PC-9 (cell line): ENCODE measurements at regions not wholly inside any gene's neighbourhood (a gene's known extent, or its start where the extent isn't known, plus 50 kb on each side); places are given as distances from the start of the nearest gene placed in this dataset.

Source experiments
- BruUV-seq: library from RNA; stranded (reverse); fragments of 400-500 nt; replicated peaks from 2 replicates; lab custom pipeline; 2021; lab: Mats Ljungman, UMichigan
- CTCF ChIA-PET: fragments of 300-600 bp; sonication (Branson Sonifier 250); formaldehyde crosslinking; loops from one replicate; lab custom pipeline; 2022; ENCODE audit warnings: antibody characterized with exemption; lab: Charles Lee
- POLR2A ChIA-PET: fragments of 300-600 bp; sonication (Branson Sonifier 250); formaldehyde crosslinking; loops from one replicate; lab custom pipeline; 2022; ENCODE audit warnings: antibody characterized with exemption; ENCODE audit not compliant: unreplicated experiment; lab: Charles Lee
- DNase-seq, 2 experiments: peaks; one replicate each; pipeline versions ENCODE4 v3.0.0 to v3.0.0-alpha.2; 2015 to 2022; ENCODE audit warnings: mixed read lengths in 1 of 2
- H2AFZ ChIP-seq: fragments of 200-600 bp; sonication (generic); 2 replicates; pipeline ENCODE4 v1.8.1; 2017; ENCODE audit warnings: antibody characterized with exemption
- H3F3A ChIP-seq: fragments of 200-600 bp; sonication (generic); 2 replicates; pipeline ENCODE4 v1.8.1; 2017; ENCODE audit warnings: antibody characterized with exemption, mild to moderate bottlenecking, low read depth; ENCODE audit not compliant: insufficient read depth
- H3K27ac ChIP-seq: fragments of 200-600 bp; sonication (generic); 2 replicates; pipeline ENCODE4 v1.6.1; 2016; ENCODE audit warnings: mixed run types
- H3K27me3 ChIP-seq: fragments of 200-600 bp; sonication (generic); 2 replicates; pipeline ENCODE4 v1.6.1; 2016; ENCODE audit warnings: low read depth, mixed run types; ENCODE audit not compliant: insufficient read depth
- H3K36me3 ChIP-seq: fragments of 200-600 bp; sonication (generic); 2 replicates; pipeline ENCODE4 v1.6.1; 2016; ENCODE audit warnings: low read depth, mixed run types
- H3K4me1 ChIP-seq: fragments of 200-600 bp; sonication (generic); replicated peaks from 2 replicates; pipeline ENCODE4 v1.6.1; 2016; ENCODE audit warnings: mixed run types; ENCODE audit not compliant: insufficient read depth
- H3K4me2 ChIP-seq: fragments of 200-600 bp; sonication (generic); 2 replicates; pipeline ENCODE4 v1.6.1; 2017; ENCODE audit warnings: mixed run types
- H3K4me3 ChIP-seq: fragments of 200-600 bp; sonication (generic); 2 replicates; pipeline ENCODE4 v1.6.1; 2016; ENCODE audit warnings: mixed run types
- H3K79me2 ChIP-seq: fragments of 200-600 bp; sonication (generic); 2 replicates; pipeline ENCODE4 v1.6.1; 2017; ENCODE audit warnings: low read depth, mixed run types
- H3K9me2 ChIP-seq: fragments of 200-600 bp; sonication (generic); 2 replicates; pipeline ENCODE4 v1.8.1; 2017; ENCODE audit warnings: mild to moderate bottlenecking; ENCODE audit not compliant: insufficient read depth
- H3K9me3 ChIP-seq: fragments of 200-600 bp; sonication (generic); 2 replicates; pipeline ENCODE4 v1.8.1; 2016; ENCODE audit warnings: low read depth; ENCODE audit not compliant: insufficient read depth
- H4K20me1 ChIP-seq: fragments of 200-600 bp; sonication (generic); 2 replicates; pipeline ENCODE4 v1.8.1; 2017; ENCODE audit not compliant: insufficient read depth
- CTCF ChIP-seq: fragments of 200-600 bp; sonication (generic); conservative IDR thresholded peaks from 2 replicates; pipeline ENCODE4 v1.6.1; 2017; ENCODE audit warnings: mixed run types, antibody characterized with exemption, mild to moderate bottlenecking, moderate library complexity
- EZH2 ChIP-seq: fragments of 200-600 bp; sonication (generic); IDR thresholded peaks from 2 replicates; pipeline ENCODE4 v1.8.0; 2017; ENCODE audit warnings: antibody characterized with exemption, low read depth
- intact Hi-C: fragments of 100-400 bp; cut with micrococcal nuclease; formaldehyde crosslinking; loops from one replicate; pipeline ENCODE4 v1.10.0; 2022; ENCODE audit not compliant: unreplicated experiment

- CTCF ChIA-PET, result no interaction called here
- no peak for DNase-seq
- no peaks in the 10 kb centered on the region for H3K9me2 ChIP-seq
- no peaks in the 10 kb centered on the region for H3K36me3 ChIP-seq
- no peaks in the 10 kb centered on the region for H3K27me3 ChIP-seq
- TF ChIP-seq EZH2 (no peak), CTCF (no peak)
- H3K27ac ChIP-seq, result no peak overlapping the region
- no peak overlapping the region for H3K4me2 ChIP-seq
- no peaks in the 10 kb centered on the region for H4K20me1 ChIP-seq
- no peaks in the 10 kb centered on the region for H3F3A ChIP-seq
- no peak overlapping the region for H3K4me3 ChIP-seq
- intact Hi-C loops, result no loop called here
- POLR2A ChIA-PET, result no interaction called here
- BruUV-seq, result no TSS peak
- no peaks in the 10 kb centered on the region for H3K9me3 ChIP-seq
- no peak overlapping the region for H2AFZ ChIP-seq
- no peaks in the 10 kb centered on the region for H3K4me1 ChIP-seq
- H3K79me2 ChIP-seq, result no peaks in the 10 kb centered on the region
Measured at GRCh38 chr4:188717661-188718060, 578.4 kb downstream of the TRIML1 start.

GRCh38 chr4:188719794-188720193 lies 580.6 kb downstream of the TRIML1 start:
- no TSS peak for BruUV-seq
- ChIA-PET POLR2A (no interaction called here), CTCF (no interaction called here)
- H4K20me1 ChIP-seq, result no peaks in the 10 kb centered on the region
- H3K4me2 ChIP-seq, result no peak overlapping the region
- no peaks in the 10 kb centered on the region for H3K9me2 ChIP-seq
- no peaks in the 10 kb centered on the region for H3K36me3 ChIP-seq
- H3K9me3 ChIP-seq, result no peaks in the 10 kb centered on the region
- no peak overlapping the region for H3K4me3 ChIP-seq
- no peak for DNase-seq
- intact Hi-C loops, result no loop called here
- no peaks in the 10 kb centered on the region for H3K27me3 ChIP-seq
- H3K79me2 ChIP-seq, result no peaks in the 10 kb centered on the region
- no peaks in the 10 kb centered on the region for H3K4me1 ChIP-seq
- no peaks in the 10 kb centered on the region for H3F3A ChIP-seq
- peak; percentile 28; the same call in 1 of the 2 replicates for TF ChIP-seq CTCF
- no peak for TF ChIP-seq EZH2
- no peak overlapping the region for H2AFZ ChIP-seq
- no peak overlapping the region for H3K27ac ChIP-seq

- no peak for DNase-seq
- ChIA-PET CTCF (no interaction called here), POLR2A (no interaction called here)
Measured at GRCh38 chr4:188722911-188723310, 583.7 kb downstream of the TRIML1 start.

More at GRCh38 chr4:188722911-188723310, 583.7 kb downstream of the TRIML1 start:
- Histone ChIP-seq H3K27ac (no peak overlapping the region), H3K27me3 (no peaks in the 10 kb centered on the region), H3K9me2 (no peaks in the 10 kb centered on the region), H3K36me3 (no peaks in the 10 kb centered on the region), H4K20me1 (no peaks in the 10 kb centered on the region), H3K79me2 (no peaks in the 10 kb centered on the region), H3K9me3 (no peaks in the 10 kb centered on the region), H2AFZ (no peak overlapping the region), H3K4me1 (no peaks in the 10 kb centered on the region), H3K4me3 (no peak overlapping the region), H3K4me2 (no peak overlapping the region), H3F3A (no peaks in the 10 kb centered on the region)
- TF ChIP-seq EZH2, result no peak
- TF ChIP-seq CTCF, result no peak
- BruUV-seq, result no TSS peak
- intact Hi-C loops, result no loop called here
